ENCODE measurements at regions not wholly inside any gene's neighbourhood (a gene's known extent, or its start where the extent isn't known, plus 50 kb on each side); places are given as distances from the start of the nearest gene placed in this dataset.
A peak's percentile ranks its signal among the peaks of the same experiment; 100 is the strongest.

- DNase-seq (ENCODE audit: low spot score): no peak
These were observed 1680.8 kb downstream of the EFNB2 start for GRCh38 chr13:104854698-104855097.

- DNase-seq (ENCODE audit: low spot score): no peak
These were observed 1681.5 kb downstream of the EFNB2 start for GRCh38 chr13:104854007-104854406.

GRCh38 chr13:104847922-104848321 lies 1687.5 kb downstream of the EFNB2 start:
- no peak for DNase-seq (ENCODE audit: low spot score)

- no peak for DNase-seq (ENCODE audit: low spot score)
These were observed 1692.1 kb downstream of the EFNB2 start for GRCh38 chr13:104843401-104843800.

- DNase-seq (ENCODE audit: low spot score): no peak
These were observed 1694.4 kb downstream of the EFNB2 start for GRCh38 chr13:104841110-104841509.

- DNase-seq (ENCODE audit: low spot score): no peak
These were observed 1697.7 kb downstream of the EFNB2 start for GRCh38 chr13:104837756-104838155.

GRCh38 chr13:104833221-104833620 lies 1702.2 kb downstream of the EFNB2 start:
- DNase-seq (ENCODE audit: low spot score): no peak

GRCh38 chr13:104832231-104832630 lies 1703.2 kb downstream of the EFNB2 start:
- no peak for DNase-seq (ENCODE audit: low spot score)

- no peak for DNase-seq (ENCODE audit: low spot score)
These were observed 1703.6 kb downstream of the EFNB2 start for GRCh38 chr13:104831831-104832230.

GRCh38 chr13:104823709-104824108 lies 1711.8 kb downstream of the EFNB2 start:
- DNase-seq (ENCODE audit: low spot score): no peak

- DNase-seq (ENCODE audit: low spot score): no peak
These were observed 1712.4 kb downstream of the EFNB2 start for GRCh38 chr13:104823071-104823470.

- no peak for DNase-seq (ENCODE audit: low spot score)
These were observed 1718.2 kb downstream of the EFNB2 start for GRCh38 chr13:104817271-104817670.

- no peak for DNase-seq (ENCODE audit: low spot score)
These were observed 1718.7 kb downstream of the EFNB2 start for GRCh38 chr13:104816726-104817125.

GRCh38 chr13:104810242-104810641 lies 1725.2 kb downstream of the EFNB2 start:
- DNase-seq (ENCODE audit: low spot score): no peak

- DNase-seq (ENCODE audit: low spot score): no peak
These were observed 1726.0 kb downstream of the EFNB2 start for GRCh38 chr13:104809483-104809882.

- DNase-seq (ENCODE audit: low spot score): no peak
These were observed 1730.1 kb downstream of the EFNB2 start for GRCh38 chr13:104805346-104805745.

- no peak for DNase-seq (ENCODE audit: low spot score)
These were observed 1732.9 kb upstream of the SLC10A2 start for GRCh38 chr13:104799152-104799551.

- DNase-seq (ENCODE audit: low spot score): no peak
These were observed 1732.3 kb upstream of the SLC10A2 start for GRCh38 chr13:104798486-104798885.

- no peak for DNase-seq (ENCODE audit: low spot score)
These were observed 1730.4 kb upstream of the SLC10A2 start for GRCh38 chr13:104796581-104796980.

- DNase-seq (ENCODE audit: low spot score): no peak
These were observed 1719.7 kb upstream of the SLC10A2 start for GRCh38 chr13:104785952-104786351.

GRCh38 chr13:104784891-104785290 lies 1718.7 kb upstream of the SLC10A2 start:
- DNase-seq (ENCODE audit: low spot score): no peak

GRCh38 chr13:104782741-104783140 lies 1716.5 kb upstream of the SLC10A2 start:
- no peak for DNase-seq (ENCODE audit: low spot score)

- DNase-seq (ENCODE audit: low spot score): no peak
These were observed 1713.2 kb upstream of the SLC10A2 start for GRCh38 chr13:104779311-104779993.

- peak; percentile 23 for DNase-seq (ENCODE audit: low spot score)
These were observed 1707.6 kb upstream of the SLC10A2 start for GRCh38 chr13:104773775-104774174.
